ENCODE measurements at regions not wholly inside any gene's neighbourhood (a gene's known extent, or its start where the extent isn't known, plus 50 kb on each side); places are given as distances from the start of the nearest gene placed in this dataset.

DNA sequence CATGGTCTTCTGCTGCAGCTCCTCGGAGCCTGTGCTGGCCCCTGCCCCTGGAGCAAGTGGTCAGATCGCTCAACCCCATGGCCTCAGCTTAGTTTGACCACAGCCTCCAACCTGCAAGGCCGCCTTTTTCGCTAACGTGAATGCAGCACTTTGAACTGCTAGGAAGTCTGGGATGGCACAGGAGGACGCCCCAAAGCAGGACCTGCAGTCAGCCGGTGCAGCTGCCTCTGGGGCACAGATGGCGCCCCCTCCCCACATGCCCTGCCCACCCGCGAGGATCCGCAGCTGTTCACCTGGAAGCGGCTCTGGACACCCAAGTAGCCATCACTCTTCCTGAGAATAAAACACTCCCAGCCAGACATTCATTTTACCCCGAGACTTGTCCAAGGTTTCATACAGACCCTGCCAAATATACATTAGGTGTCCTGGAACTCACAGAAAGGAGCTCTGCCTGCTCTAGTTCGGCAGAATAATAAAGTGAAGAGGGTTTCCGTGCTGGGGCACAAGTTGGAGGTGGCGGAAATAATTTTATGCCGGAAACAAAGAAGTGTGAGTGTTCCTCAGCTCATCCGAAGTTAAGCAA is 510.1 kb downstream of the EIPR1 start:
- TF ChIP-seq, protein P1, sequence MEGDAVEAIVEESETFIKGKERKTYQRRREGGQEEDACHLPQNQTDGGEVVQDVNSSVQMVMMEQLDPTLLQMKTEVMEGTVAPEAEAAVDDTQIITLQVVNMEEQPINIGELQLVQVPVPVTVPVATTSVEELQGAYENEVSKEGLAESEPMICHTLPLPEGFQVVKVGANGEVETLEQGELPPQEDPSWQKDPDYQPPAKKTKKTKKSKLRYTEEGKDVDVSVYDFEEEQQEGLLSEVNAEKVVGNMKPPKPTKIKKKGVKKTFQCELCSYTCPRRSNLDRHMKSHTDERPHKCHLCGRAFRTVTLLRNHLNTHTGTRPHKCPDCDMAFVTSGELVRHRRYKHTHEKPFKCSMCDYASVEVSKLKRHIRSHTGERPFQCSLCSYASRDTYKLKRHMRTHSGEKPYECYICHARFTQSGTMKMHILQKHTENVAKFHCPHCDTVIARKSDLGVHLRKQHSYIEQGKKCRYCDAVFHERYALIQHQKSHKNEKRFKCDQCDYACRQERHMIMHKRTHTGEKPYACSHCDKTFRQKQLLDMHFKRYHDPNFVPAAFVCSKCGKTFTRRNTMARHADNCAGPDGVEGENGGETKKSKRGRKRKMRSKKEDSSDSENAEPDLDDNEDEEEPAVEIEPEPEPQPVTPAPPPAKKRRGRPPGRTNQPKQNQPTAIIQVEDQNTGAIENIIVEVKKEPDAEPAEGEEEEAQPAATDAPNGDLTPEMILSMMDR (IDR thresholded peaks at IDR 0.05; ENCODE audit: poor library complexity) = no peak
- TF ChIP-seq EZH2phosphoT487 (IDR thresholded peaks at IDR 0.05; ENCODE audit: low read depth, severe bottlenecking, unreplicated experiment) (no peak), EZH2 (IDR thresholded peaks at IDR 0.05; ENCODE audit: borderline replicate concordance) (no peak)
